SIG-M5 treated with dmso at 0.1 percent for 504 hours (cell line): ENCODE measurements at regions not wholly inside any gene's neighbourhood (a gene's known extent, or its start where the extent isn't known, plus 50 kb on each side); places are given as distances from the start of the nearest gene placed in this dataset.

Source experiments
- DNase-seq: peaks from one replicate; lab custom pipeline; 2025; ENCODE audit not compliant: unreplicated experiment; lab: John Stamatoyannopoulos, UW

- DNase-seq = no peak
These were observed 55.1 kb upstream of the XDH start for GRCh38 chr2:31469648-31470047.

DNA sequence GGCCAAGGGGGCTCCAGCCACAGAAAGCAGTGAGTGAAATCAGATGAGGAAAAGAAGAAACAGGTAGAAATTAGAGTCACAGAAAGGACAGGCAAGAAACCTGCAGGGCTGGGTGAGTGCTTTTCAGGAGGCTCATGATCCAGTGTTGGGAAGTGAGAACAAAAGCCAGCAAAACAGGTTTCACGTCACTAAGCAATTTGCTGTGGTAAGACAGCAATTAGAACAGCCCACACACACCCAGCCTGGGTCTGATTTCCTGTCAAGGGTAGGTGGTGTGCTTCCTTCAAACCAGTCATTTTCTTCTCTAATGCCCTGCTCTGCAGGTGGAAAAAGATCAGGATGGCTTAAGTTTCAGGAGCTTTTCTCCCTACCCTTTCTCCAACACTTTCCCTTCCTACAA is 52.9 kb upstream of the XDH start:
- DNase-seq = peak; percentile 12
